Testis (tissue), 2 donors: ENCODE measurements at regions not wholly inside any gene's neighbourhood (a gene's known extent, or its start where the extent isn't known, plus 50 kb on each side); places are given as distances from the start of the nearest gene placed in this dataset.

Experiments used
- POLR2A ChIP-seq: fragments of 450-650 bp; IDR thresholded peaks from one replicate; pipeline ENCODE4 v1.6.1; 2017; ENCODE audit warnings: antibody characterized with exemption, mild to moderate bottlenecking, moderate library complexity
- TF ChIP-seq, protein P1 (sequence below), 3 experiments: fragments of 450-650 bp in 2 of 3; fragments of 200-600 bp in 1 of 3; sonication (generic) in 1 of 3; IDR thresholded peaks; one replicate each; pipeline ENCODE4 v1.5.1; 2016 to 2019; ENCODE audit warnings: antibody characterized with exemption in 3 of 3, mild to moderate bottlenecking in 2 of 3, moderate library complexity in 1 of 3

DNA sequence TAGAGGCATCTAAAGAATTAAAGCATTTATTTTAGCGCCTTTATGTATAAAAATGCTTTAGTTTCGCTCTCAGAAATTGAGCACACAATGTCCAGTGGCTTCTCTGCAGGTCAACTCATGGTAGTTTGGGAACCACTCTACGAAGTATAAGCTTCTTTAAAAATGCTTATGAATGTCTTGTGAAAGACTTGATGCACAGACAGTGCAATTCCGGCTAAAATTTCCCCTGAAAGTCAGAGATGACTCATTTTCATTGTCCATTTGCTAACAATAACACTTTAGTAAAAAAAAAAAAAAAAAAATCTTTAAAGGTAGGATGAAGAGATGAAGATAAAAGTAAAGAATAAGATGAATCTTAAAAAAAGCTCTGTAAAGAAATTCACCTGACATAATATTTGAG, 117.2 kb downstream of the PDHA2 start:
- TF ChIP-seq, protein P1, sequence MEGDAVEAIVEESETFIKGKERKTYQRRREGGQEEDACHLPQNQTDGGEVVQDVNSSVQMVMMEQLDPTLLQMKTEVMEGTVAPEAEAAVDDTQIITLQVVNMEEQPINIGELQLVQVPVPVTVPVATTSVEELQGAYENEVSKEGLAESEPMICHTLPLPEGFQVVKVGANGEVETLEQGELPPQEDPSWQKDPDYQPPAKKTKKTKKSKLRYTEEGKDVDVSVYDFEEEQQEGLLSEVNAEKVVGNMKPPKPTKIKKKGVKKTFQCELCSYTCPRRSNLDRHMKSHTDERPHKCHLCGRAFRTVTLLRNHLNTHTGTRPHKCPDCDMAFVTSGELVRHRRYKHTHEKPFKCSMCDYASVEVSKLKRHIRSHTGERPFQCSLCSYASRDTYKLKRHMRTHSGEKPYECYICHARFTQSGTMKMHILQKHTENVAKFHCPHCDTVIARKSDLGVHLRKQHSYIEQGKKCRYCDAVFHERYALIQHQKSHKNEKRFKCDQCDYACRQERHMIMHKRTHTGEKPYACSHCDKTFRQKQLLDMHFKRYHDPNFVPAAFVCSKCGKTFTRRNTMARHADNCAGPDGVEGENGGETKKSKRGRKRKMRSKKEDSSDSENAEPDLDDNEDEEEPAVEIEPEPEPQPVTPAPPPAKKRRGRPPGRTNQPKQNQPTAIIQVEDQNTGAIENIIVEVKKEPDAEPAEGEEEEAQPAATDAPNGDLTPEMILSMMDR (IDR thresholded peaks at IDR 0.05), result no peak
- TF ChIP-seq POLR2A, result no peak
